T-helper 2 cell treated with Interferon-gamma antibody and Interleukin-4, amounts not matched to agents 5 μg/mL and 100 μg/mL, for 36 hours (primary cell): ENCODE measurements at regions not wholly inside any gene's neighbourhood (a gene's known extent, or its start where the extent isn't known, plus 50 kb on each side); places are given as distances from the start of the nearest gene placed in this dataset.
"Not testable (repeated sequence)": the region's sequence is repeated elsewhere in the genome, so short reads cannot be mapped to it uniquely, and the experiment has no call there.

Experiments used
- DNase-seq: peaks from one replicate; pipeline ENCODE4 v3.0.0; 2021; ENCODE audit warnings: low spot score
- H3K27ac Mint-ChIP-seq: one replicate; pipeline ENCODE4 v1.8.0; 2021; ENCODE audit warnings: mild to moderate bottlenecking, mixed read lengths
- H3K27me3 Mint-ChIP-seq: one replicate; pipeline ENCODE4 v1.8.0; 2021; ENCODE audit warnings: low read depth, mixed read lengths
- H3K36me3 Mint-ChIP-seq: one replicate; pipeline ENCODE4 v1.8.0; 2021; ENCODE audit warnings: low read depth, mixed read lengths
- H3K4me1 Mint-ChIP-seq: one replicate; pipeline ENCODE4 v1.8.0; 2021; ENCODE audit warnings: low read depth, mixed read lengths
- H3K4me3 Mint-ChIP-seq: one replicate; pipeline ENCODE4 v1.8.0; 2022; ENCODE audit warnings: mild to moderate bottlenecking, moderate library complexity, mixed read lengths
- H3K9me3 Mint-ChIP-seq: one replicate; pipeline ENCODE4 v1.8.0; 2021; ENCODE audit warnings: mixed read lengths

GRCh38 chr3:181344331-181344730, 354.8 kb upstream of the DNAJC19 start:
- no peak for DNase-seq
- Mint-ChIP-seq H3K27me3 (no peaks in the 10 kb centered on the region), H3K36me3 (no peaks in the 10 kb centered on the region), H3K9me3 (no peaks in the 10 kb centered on the region), H3K27ac (no peak overlapping the region), H3K4me1 (no peaks in the 10 kb centered on the region), H3K4me3 (no peak overlapping the region)

- Mint-ChIP-seq H3K4me3 (no peak overlapping the region), H3K9me3 (no peaks in the 10 kb centered on the region), H3K36me3 (no peaks in the 10 kb centered on the region), H3K27me3 (no peaks in the 10 kb centered on the region), H3K4me1 (no peaks in the 10 kb centered on the region), H3K27ac (no peak overlapping the region)
- no peak for DNase-seq
Measured at GRCh38 chr3:181336597-181336996, 347.1 kb upstream of the DNAJC19 start.

GRCh38 chr3:181333394-181333793, 343.9 kb upstream of the DNAJC19 start:
- Mint-ChIP-seq H3K36me3 (no peaks in the 10 kb centered on the region), H3K4me1 (no peaks in the 10 kb centered on the region), H3K9me3 (no peaks in the 10 kb centered on the region), H3K27ac (no peak overlapping the region), H3K27me3 (no peaks in the 10 kb centered on the region), H3K4me3 (no peak overlapping the region)
- DNase-seq = no peak

- Mint-ChIP-seq H3K9me3 (no peaks in the 10 kb centered on the region), H3K27me3 (no peaks in the 10 kb centered on the region), H3K4me1 (no peaks in the 10 kb centered on the region), H3K36me3 (no peaks in the 10 kb centered on the region), H3K27ac (no peak overlapping the region), H3K4me3 (no peak overlapping the region)
- DNase-seq = no peak
Measured at GRCh38 chr3:181330821-181331563, 341.5 kb upstream of the DNAJC19 start.

GRCh38 chr3:181330257-181330656, 340.7 kb upstream of the DNAJC19 start:
- Mint-ChIP-seq H3K27me3 (no peaks in the 10 kb centered on the region), H3K36me3 (no peaks in the 10 kb centered on the region), H3K27ac (no peak overlapping the region), H3K9me3 (no peaks in the 10 kb centered on the region), H3K4me1 (no peaks in the 10 kb centered on the region), H3K4me3 (no peak overlapping the region)
- DNase-seq = no peak

- Mint-ChIP-seq H3K36me3 (no peaks in the 10 kb centered on the region), H3K4me3 (no peak overlapping the region), H3K4me1 (no peaks in the 10 kb centered on the region), H3K27me3 (no peaks in the 10 kb centered on the region), H3K9me3 (no peaks in the 10 kb centered on the region), H3K27ac (no peak overlapping the region)
- no peak for DNase-seq
Measured at GRCh38 chr3:181329024-181329423, 339.5 kb upstream of the DNAJC19 start.

- H3K9me3 Mint-ChIP-seq = no peaks in the 10 kb centered on the region
- no peak for DNase-seq
Measured at GRCh38 chr3:181328346-181328745, 338.8 kb upstream of the DNAJC19 start.

GRCh38 chr3:181327349-181327748, 337.8 kb upstream of the DNAJC19 start:
- H3K36me3 Mint-ChIP-seq = no peaks in the 10 kb centered on the region
- H3K27me3 Mint-ChIP-seq = no peaks in the 10 kb centered on the region
- no peak overlapping the region for H3K27ac Mint-ChIP-seq
- H3K4me3 Mint-ChIP-seq = no peak overlapping the region
- H3K9me3 Mint-ChIP-seq = no peaks in the 10 kb centered on the region
- no peaks in the 10 kb centered on the region for H3K4me1 Mint-ChIP-seq
- DNase-seq = no peak

More at GRCh38 chr3:181328346-181328745, 338.8 kb upstream of the DNAJC19 start:
- Mint-ChIP-seq H3K4me3 (no peak overlapping the region), H3K27me3 (no peaks in the 10 kb centered on the region), H3K27ac (no peak overlapping the region), H3K36me3 (no peaks in the 10 kb centered on the region), H3K4me1 (no peaks in the 10 kb centered on the region)

- no peak for DNase-seq
- Mint-ChIP-seq H3K9me3 (no peaks in the 10 kb centered on the region), H3K36me3 (no peaks in the 10 kb centered on the region), H3K4me3 (no peak overlapping the region), H3K4me1 (no peaks in the 10 kb centered on the region), H3K27ac (no peak overlapping the region), H3K27me3 (no peaks in the 10 kb centered on the region)
Measured at GRCh38 chr3:181326637-181327223, 337.2 kb upstream of the DNAJC19 start.

- H3K4me3 Mint-ChIP-seq, H3K4me1 Mint-ChIP-seq, H3K27me3 Mint-ChIP-seq, DNase-seq, H3K27ac Mint-ChIP-seq, H3K36me3 Mint-ChIP-seq, H3K9me3 Mint-ChIP-seq: not testable (repeated sequence)
Measured at GRCh38 chr3:181324516-181324915, 335.0 kb upstream of the DNAJC19 start.

GRCh38 chr3:181318321-181318720, 328.8 kb upstream of the DNAJC19 start:
- Mint-ChIP-seq H3K9me3 (no peaks in the 10 kb centered on the region), H3K27me3 (no peaks in the 10 kb centered on the region), H3K27ac (no peak overlapping the region), H3K36me3 (no peaks in the 10 kb centered on the region), H3K4me1 (no peaks in the 10 kb centered on the region), H3K4me3 (no peak overlapping the region)
- DNase-seq = no peak

- Mint-ChIP-seq H3K4me1 (no peaks in the 10 kb centered on the region), H3K27me3 (peaks cover 2% of the 10 kb centered on the region), H3K9me3 (no peaks in the 10 kb centered on the region), H3K4me3 (no peak overlapping the region), H3K27ac (no peak overlapping the region), H3K36me3 (no peaks in the 10 kb centered on the region)
- DNase-seq = no peak
Measured at GRCh38 chr3:181317508-181317907, 328.0 kb upstream of the DNAJC19 start.

- peaks cover 4% of the 10 kb centered on the region for H3K27me3 Mint-ChIP-seq
- no peak overlapping the region for H3K4me3 Mint-ChIP-seq
- no peak for DNase-seq
- no peaks in the 10 kb centered on the region for H3K9me3 Mint-ChIP-seq
- H3K27ac Mint-ChIP-seq = no peak overlapping the region
- no peaks in the 10 kb centered on the region for H3K36me3 Mint-ChIP-seq
- H3K4me1 Mint-ChIP-seq = no peaks in the 10 kb centered on the region
Measured at GRCh38 chr3:181316482-181316881, 326.9 kb upstream of the DNAJC19 start.

GRCh38 chr3:181313335-181313734, 323.8 kb upstream of the DNAJC19 start:
- Mint-ChIP-seq H3K4me1 (no peaks in the 10 kb centered on the region), H3K4me3 (no peak overlapping the region), H3K27me3 (peaks cover 4% of the 10 kb centered on the region), H3K27ac (no peak overlapping the region), H3K36me3 (no peaks in the 10 kb centered on the region), H3K9me3 (no peaks in the 10 kb centered on the region)
- DNase-seq = no peak

- no peaks in the 10 kb centered on the region for H3K9me3 Mint-ChIP-seq
- DNase-seq = no peak
Measured at GRCh38 chr3:181311186-181311585, 321.6 kb upstream of the DNAJC19 start.

More at GRCh38 chr3:181311186-181311585, 321.6 kb upstream of the DNAJC19 start:
- Mint-ChIP-seq H3K36me3 (no peaks in the 10 kb centered on the region), H3K4me3 (no peak overlapping the region), H3K27me3 (peaks cover 4% of the 10 kb centered on the region), H3K27ac (no peak overlapping the region), H3K4me1 (no peaks in the 10 kb centered on the region)
